NT2/D1 (cell line): ENCODE measurements at regions not wholly inside any gene's neighbourhood (a gene's known extent, or its start where the extent isn't known, plus 50 kb on each side); places are given as distances from the start of the nearest gene placed in this dataset.

Experiments
- DNase-seq: peaks from one replicate; pipeline ENCODE4 v3.0.0-alpha.2; 2011; ENCODE audit warnings: low read depth, low spot score
- H3K27me3 ChIP-seq: 2 replicates; pipeline ENCODE4 v1.6.0; 2011; ENCODE audit warnings: mild to moderate bottlenecking; ENCODE audit not compliant: insufficient read length, insufficient read depth
- H3K36me3 ChIP-seq: 2 replicates; pipeline ENCODE4 v1.6.1; 2011; ENCODE audit warnings: mild to moderate bottlenecking, low read length, mixed read lengths; ENCODE audit not compliant: insufficient read depth, insufficient read length
- H3K4me1 ChIP-seq: 2 replicates; pipeline ENCODE4 v1.5.1; 2011; ENCODE audit not compliant: insufficient read depth, insufficient read length
- H3K4me3 ChIP-seq: 2 replicates; pipeline ENCODE4 v1.5.1; 2011; ENCODE audit warnings: low read depth; ENCODE audit not compliant: insufficient read length
- H3K9ac ChIP-seq: 2 replicates; pipeline ENCODE4 v1.6.0; 2011; ENCODE audit warnings: low read depth; ENCODE audit not compliant: insufficient read length
- H3K9me3 ChIP-seq: 2 replicates; pipeline ENCODE4 v1.5.1; 2011; ENCODE audit warnings: mild to moderate bottlenecking, low read length; ENCODE audit not compliant: insufficient read depth
- SUZ12 ChIP-seq: IDR thresholded peaks from 2 replicates; pipeline ENCODE4 v1.6.1; 2011; ENCODE audit not compliant: insufficient read length, insufficient read depth; ENCODE audit errors: extremely low read depth
- YY1 ChIP-seq: IDR thresholded peaks from 2 replicates; pipeline ENCODE4 v1.6.1; 2011; ENCODE audit not compliant: insufficient read length, insufficient read depth
- ZNF274 ChIP-seq: IDR thresholded peaks from 2 replicates; pipeline ENCODE4 v1.6.1; 2011; ENCODE audit warnings: mild to moderate bottlenecking, low read depth, low read length

- Histone ChIP-seq H3K36me3 (no peaks in the 10 kb centered on the region), H3K4me3 (no peak overlapping the region), H3K27me3 (no peaks in the 10 kb centered on the region), H3K4me1 (peaks cover 1% of the 10 kb centered on the region), H3K9ac (no peak overlapping the region), H3K9me3 (peaks cover 15% of the 10 kb centered on the region)
- TF ChIP-seq YY1: no peak
- no peak for TF ChIP-seq ZNF274
- no peak for TF ChIP-seq SUZ12
- no peak for DNase-seq
Observed at GRCh38 chr11:62017878-62018655, 50.6 kb upstream of the FTH1 start.
